HepG2 (cell line): ENCODE measurements at regions not wholly inside any gene's neighbourhood (a gene's known extent, or its start where the extent isn't known, plus 50 kb on each side); places are given as distances from the start of the nearest gene placed in this dataset.

Experiments used
- ATAC-seq: fragments of 200-7000 bp; cut with Tn5 transposase; 3 replicates; pipeline ENCODE4 v1.9.1; 2020; ENCODE audit warnings: mild to moderate bottlenecking, moderate library complexity
- BruUV-seq: library from RNA; stranded (reverse); fragments of 400-500 nt; replicated peaks from 2 replicates; lab custom pipeline; 2021; lab: Mats Ljungman, UMichigan
- CTCF ChIA-PET: fragments of 300-600 bp; formaldehyde crosslinking; extraction: SDS; loops from one replicate; lab custom pipeline; 2021; ENCODE audit warnings: low total read pairs, inconsistent platforms, low intra/inter-chr PET ratio; lab: Yijun Ruan, JAX
- POLR2A ChIA-PET: fragments of 350-600 bp; sonication (Branson Sonifier 250); formaldehyde crosslinking; loops from one replicate; lab custom pipeline; 2020; ENCODE audit warnings: antibody characterized with exemption, inconsistent platforms; lab: Yijun Ruan, JAX
- DNase-seq: peaks from one replicate; pipeline ENCODE4 v3.0.0-alpha.2; 2015; ENCODE audit warnings: low spot score
- FAIRE-seq: peaks from 3 replicates; lab custom pipeline; 2011; peaks lifted over from hg19 to GRCh38; lab: Jason Lieb, UNC
- H2AFZ ChIP-seq: one replicate; pipeline ENCODE4 v1.6.1; 2011; ENCODE audit warnings: low read length, inconsistent platforms
- H3K27ac ChIP-seq: fragments of 300-600 bp; 3 replicates; pipeline ENCODE4 v1.8.0; 2011; ENCODE audit warnings: mixed run types, mild to moderate bottlenecking, mixed read lengths, low read length, inconsistent platforms; ENCODE audit not compliant: insufficient read depth; ENCODE audit errors: extremely low read length
- H3K27me3 ChIP-seq, 2 experiments: fragments of 200-600 bp in 1 of 2; 2 replicates in 1 of 2; 3 replicates in 1 of 2; pipeline versions ENCODE4 v1.6.0 to v1.8.0; 2011; ENCODE audit warnings: low read length in 2 of 2, mild to moderate bottlenecking in 2 of 2, moderate library complexity in 2 of 2, inconsistent platforms in 1 of 2; ENCODE audit not compliant: insufficient read depth in 2 of 2, control insufficient read depth in 1 of 2
- H3K36me3 ChIP-seq, 2 experiments: fragments of 200-600 bp in 1 of 2; replicated peaks in 1 of 2; 2 replicates in 1 of 2; 3 replicates in 1 of 2; pipeline versions ENCODE4 v1.5.1 to v1.8.0; 2011; ENCODE audit warnings: low read length in 2 of 2, inconsistent platforms in 1 of 2; ENCODE audit not compliant: insufficient read depth in 2 of 2, control insufficient read depth in 1 of 2
- H3K4me1 ChIP-seq: 2 replicates; pipeline ENCODE4 v1.5.1; 2012; ENCODE audit warnings: low read length, inconsistent platforms; ENCODE audit not compliant: insufficient read depth
- H3K4me2 ChIP-seq: 2 replicates; pipeline ENCODE4 v1.6.0; 2011; ENCODE audit warnings: low read depth, low read length, inconsistent platforms
- H3K4me3 ChIP-seq, 3 experiments: fragments of 200-600 bp in 1 of 3; sonication (generic), shearing (Covaris generic) in 1 of 3; replicated peaks in 1 of 3; 2 replicates each; pipeline ENCODE4 v1.5.1; 2011 to 2016; ENCODE audit warnings: low read length in 3 of 3, inconsistent platforms in 2 of 3, low read depth in 2 of 3, mild to moderate bottlenecking in 2 of 3, control low read depth in 1 of 3, mixed read lengths in 1 of 3; ENCODE audit not compliant: insufficient read depth in 1 of 3
- H3K79me2 ChIP-seq: one replicate; pipeline ENCODE4 v1.6.1; 2011; ENCODE audit warnings: low read length, inconsistent platforms; ENCODE audit not compliant: insufficient read depth
- H3K9ac ChIP-seq: 2 replicates; pipeline ENCODE4 v1.6.0; 2011; ENCODE audit warnings: mild to moderate bottlenecking, low read depth, low read length, inconsistent platforms; ENCODE audit not compliant: insufficient read depth
- H3K9me3 ChIP-seq: 2 replicates; pipeline ENCODE4 v1.5.1; 2012; ENCODE audit warnings: mild to moderate bottlenecking, low read length
- H4K20me1 ChIP-seq: 2 replicates; pipeline ENCODE4 v1.6.0; 2011; ENCODE audit warnings: inconsistent platforms, mild to moderate bottlenecking, low read length, moderate library complexity; ENCODE audit not compliant: insufficient read depth
- MNT ChIP-seq: fragments of 450-650 bp; IDR thresholded peaks from 2 replicates; pipeline ENCODE4 v1.6.1; 2016
- POLR2G ChIP-seq: fragments of 200-400 bp; formaldehyde crosslinking; IDR thresholded peaks from 2 replicates; pipeline ENCODE4 v1.6.1; 2018; ENCODE audit warnings: mild to moderate bottlenecking, low read depth, low read length, moderate library complexity
- ZNF235 ChIP-seq: sonication (generic); formaldehyde crosslinking; IDR thresholded peaks from 2 replicates; pipeline ENCODE4 v1.8.1; 2023; ENCODE audit warnings: mild to moderate bottlenecking, missing genetic modification reagents, borderline replicate concordance
- WGBS: methylation state at CpG from one replicate; pipeline ENCODE4 v1.1.6; 2017; ENCODE audit warnings: low lambda C conversion rate; 5-methylcytosine and 5-hydroxymethylcytosine counted together
- in situ Hi-C: cut with HindIII; loops from 2 replicates; pipeline ENCODE4 v1.10.0; 2017; ENCODE audit warnings: low pct_unique_long_range_greater_than_20kb; ENCODE audit not compliant: extremely low pct_ligation_motif_present
- intact Hi-C: fragments of 100-400 bp; cut with micrococcal nuclease; formaldehyde crosslinking; loops from one replicate; pipeline ENCODE4 v1.10.0; 2022; ENCODE audit not compliant: unreplicated experiment
- TF ChIP-seq, protein P1 (sequence below): fragments of 450-650 bp; IDR thresholded peaks from 2 replicates; pipeline ENCODE4 v1.6.1; 2017

DNA sequence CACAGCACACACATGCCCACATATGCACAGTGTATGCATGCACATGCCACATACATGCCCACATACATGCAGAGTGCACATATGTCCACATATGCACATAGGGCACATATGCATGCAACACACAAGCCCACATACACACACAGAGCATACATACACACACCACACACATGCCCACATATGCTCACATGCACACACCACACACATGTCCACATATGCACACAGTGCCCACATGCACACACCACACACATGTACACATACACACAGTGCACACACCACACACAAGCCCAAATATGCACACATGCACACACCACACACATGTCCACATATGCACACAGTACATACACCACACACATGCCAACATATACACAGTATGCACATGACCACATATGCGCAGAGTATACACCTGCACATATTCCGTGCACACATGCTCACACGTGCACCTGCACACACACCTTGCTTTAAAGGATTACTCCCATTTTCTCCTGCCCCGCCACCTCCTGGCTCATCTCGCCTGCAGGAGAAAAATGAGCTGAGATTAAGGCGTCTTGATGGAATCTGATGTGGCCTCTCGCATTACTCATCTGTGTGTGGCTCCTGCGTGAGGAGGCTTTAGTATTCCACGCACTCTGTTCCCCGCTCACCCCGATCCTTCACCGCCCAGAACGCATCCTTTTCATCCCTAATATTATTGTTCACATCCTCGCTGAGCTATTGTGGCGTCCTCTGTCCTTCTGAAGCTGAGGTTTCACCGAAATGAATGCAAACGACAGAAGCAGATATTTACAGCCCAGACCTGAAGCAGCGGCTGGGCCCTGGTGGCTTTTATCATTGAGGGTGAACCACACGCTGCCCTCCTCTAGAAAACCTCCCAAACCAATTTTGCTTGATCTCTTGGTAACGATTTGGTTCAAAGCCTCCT lies 182.7 kb downstream of the OLFM1 start:
- intact Hi-C loops (no loop called here), in situ Hi-C loops (no loop called here)
- Histone ChIP-seq H3K9ac (no peak overlapping the region), H3K27me3 (peaks cover 7 to 93% of the 10 kb centered on the region in 2 experiments), H3K4me1 (peaks cover 15% of the 10 kb centered on the region), H3K4me2 (no peak overlapping the region), H2AFZ (no peak overlapping the region), H3K4me3 (no peak overlapping the region), H4K20me1 (no peaks in the 10 kb centered on the region), H3K36me3 (no peaks in the 10 kb centered on the region), H3K27ac (no peak overlapping the region), H3K79me2 (no peaks in the 10 kb centered on the region), H3K9me3 (no peaks in the 10 kb centered on the region)
- POLR2A ChIA-PET = no interaction called here
- DNase-seq (no peak), FAIRE-seq (no peak), ATAC-seq (no peak)
- no TSS peak for BruUV-seq
- 29% methylated on average over 20 of the region's 20 CpGs for WGBS
- TF ChIP-seq, protein P1, sequence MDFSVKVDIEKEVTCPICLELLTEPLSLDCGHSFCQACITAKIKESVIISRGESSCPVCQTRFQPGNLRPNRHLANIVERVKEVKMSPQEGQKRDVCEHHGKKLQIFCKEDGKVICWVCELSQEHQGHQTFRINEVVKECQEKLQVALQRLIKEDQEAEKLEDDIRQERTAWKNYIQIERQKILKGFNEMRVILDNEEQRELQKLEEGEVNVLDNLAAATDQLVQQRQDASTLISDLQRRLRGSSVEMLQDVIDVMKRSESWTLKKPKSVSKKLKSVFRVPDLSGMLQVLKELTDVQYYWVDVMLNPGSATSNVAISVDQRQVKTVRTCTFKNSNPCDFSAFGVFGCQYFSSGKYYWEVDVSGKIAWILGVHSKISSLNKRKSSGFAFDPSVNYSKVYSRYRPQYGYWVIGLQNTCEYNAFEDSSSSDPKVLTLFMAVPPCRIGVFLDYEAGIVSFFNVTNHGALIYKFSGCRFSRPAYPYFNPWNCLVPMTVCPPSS = 0 out of 2 replicates have a peak, but pooled peaks have one; percentile 57
- TF ChIP-seq POLR2G = no peak
- no peak for TF ChIP-seq ZNF235
- peak; percentile 79 for TF ChIP-seq MNT
- CTCF ChIA-PET = no interaction called here
